ENCODE measurements at regions not wholly inside any gene's neighbourhood (a gene's known extent, or its start where the extent isn't known, plus 50 kb on each side); places are given as distances from the start of the nearest gene placed in this dataset.

GRCh38 chr6:22727710-22728109 lies 158.3 kb downstream of the HDGFL1 start (continued):
- TF ChIP-seq SMARCE1 (IDR thresholded peaks at IDR 0.05; ENCODE audit: borderline replicate concordance) (no peak), MXD4 (CRISPR knock-in tag; IDR thresholded peaks at IDR 0.05) (no peak), ZNF704 (CRISPR knock-in tag; IDR thresholded peaks at IDR 0.05; ENCODE audit: borderline replicate concordance) (no peak)

GRCh38 chr6:22732176-22732970 lies 163.0 kb downstream of the HDGFL1 start:
- FAIRE-seq (no peak), ATAC-seq (no peak), DNase-seq (ENCODE audit: low spot score) (no peak)
- Histone ChIP-seq H3K4me2 (ENCODE audit: low read depth, low read length) (no peak overlapping the region), H3K36me3 (replicated peaks in 1 of 2; ENCODE audit: control insufficient read depth in 1 of 2, insufficient read depth in 2 of 2, low read length in 2 of 2) (no peaks in the 10 kb centered on the region), H4K20me1 (ENCODE audit: insufficient read depth, low read length) (no peaks in the 10 kb centered on the region), H3K27ac (ENCODE audit: extremely low read length, insufficient read depth, low read length) (no peak overlapping the region), H3K4me3 (replicated peaks in 1 of 3; ENCODE audit: insufficient read depth in 1 of 3, low read depth in 2 of 3, low read length in 3 of 3) (no peak overlapping the region), H3K79me2 (ENCODE audit: insufficient read depth, low read length) (no peaks in the 10 kb centered on the region), H2AFZ (ENCODE audit: low read length) (no peak overlapping the region), H3K9me3 (ENCODE audit: low read length) (peaks cover 92% of the 10 kb centered on the region), H3K9ac (ENCODE audit: insufficient read depth, low read depth, low read length) (no peak overlapping the region), H3K4me1 (ENCODE audit: insufficient read depth, low read length) (no peaks in the 10 kb centered on the region), H3K27me3 (ENCODE audit: control insufficient read depth in 1 of 2, insufficient read depth in 2 of 2, low read length in 2 of 2) (no peaks in the 10 kb centered on the region)
- in situ Hi-C loops (cut with HindIII; ENCODE audit: extremely low pct_ligation_motif_present, low pct_unique_long_range_greater_than_20kb), result no loop called here
- CTCF ChIA-PET (ENCODE audit: low intra/inter-chr PET ratio, low total read pairs), result no interaction called here
- POLR2A ChIA-PET, result no interaction called here
- TF ChIP-seq ZMYM3 (CRISPR knock-in tag; IDR thresholded peaks at IDR 0.05), result no peak
- TF ChIP-seq ZNF546 (CRISPR knock-in tag; conservative IDR thresholded peaks at IDR 0.05), result no peak
- TF ChIP-seq NCOA1 (CRISPR knock-in tag; IDR thresholded peaks at IDR 0.05), result no peak
- TF ChIP-seq MTA3 (CRISPR knock-in tag; IDR thresholded peaks at IDR 0.05), result no peak
- no peak for TF ChIP-seq ZSCAN20 (CRISPR knock-in tag; IDR thresholded peaks at IDR 0.05; ENCODE audit: borderline replicate concordance)
- TF ChIP-seq MIER2 (CRISPR knock-in tag; IDR thresholded peaks at IDR 0.05), result no peak
- TF ChIP-seq RFXAP (CRISPR knock-in tag; IDR thresholded peaks at IDR 0.05; ENCODE audit: borderline replicate concordance), result no peak
- no peak for TF ChIP-seq POLR2A (IDR thresholded peaks at IDR 0.05; ENCODE audit: insufficient read depth in 1 of 2, low read depth in 2 of 2, low read length in 2 of 2)
- TF ChIP-seq ZBTB42 (CRISPR knock-in tag; IDR thresholded peaks at IDR 0.05), result no peak
- no peak for TF ChIP-seq KLF13 (CRISPR knock-in tag; IDR thresholded peaks at IDR 0.05)
- TF ChIP-seq RARG (CRISPR knock-in tag; IDR thresholded peaks at IDR 0.05; ENCODE audit: low read depth), result no peak
- no peak for TF ChIP-seq ZNF292 (CRISPR knock-in tag; IDR thresholded peaks at IDR 0.05; ENCODE audit: borderline replicate concordance, low read depth)
- no peak for TF ChIP-seq KAT2B (IDR thresholded peaks at IDR 0.05; ENCODE audit: borderline replicate concordance, low read depth, low read length)
- no peak for TF ChIP-seq PHF8 (CRISPR knock-in tag; IDR thresholded peaks at IDR 0.05)
- WGBS (ENCODE audit: low lambda C conversion rate), result 2% methylated on average over 3 of the region's 3 CpGs
- intact Hi-C loops (cut with micrococcal nuclease; ENCODE audit: unreplicated experiment), result no loop called here
- BruUV-seq (replicated peaks), result no TSS peak

All from HepG2 (cell line).